ENCODE measurements at regions not wholly inside any gene's neighbourhood (a gene's known extent, or its start where the extent isn't known, plus 50 kb on each side); places are given as distances from the start of the nearest gene placed in this dataset.

DNA sequence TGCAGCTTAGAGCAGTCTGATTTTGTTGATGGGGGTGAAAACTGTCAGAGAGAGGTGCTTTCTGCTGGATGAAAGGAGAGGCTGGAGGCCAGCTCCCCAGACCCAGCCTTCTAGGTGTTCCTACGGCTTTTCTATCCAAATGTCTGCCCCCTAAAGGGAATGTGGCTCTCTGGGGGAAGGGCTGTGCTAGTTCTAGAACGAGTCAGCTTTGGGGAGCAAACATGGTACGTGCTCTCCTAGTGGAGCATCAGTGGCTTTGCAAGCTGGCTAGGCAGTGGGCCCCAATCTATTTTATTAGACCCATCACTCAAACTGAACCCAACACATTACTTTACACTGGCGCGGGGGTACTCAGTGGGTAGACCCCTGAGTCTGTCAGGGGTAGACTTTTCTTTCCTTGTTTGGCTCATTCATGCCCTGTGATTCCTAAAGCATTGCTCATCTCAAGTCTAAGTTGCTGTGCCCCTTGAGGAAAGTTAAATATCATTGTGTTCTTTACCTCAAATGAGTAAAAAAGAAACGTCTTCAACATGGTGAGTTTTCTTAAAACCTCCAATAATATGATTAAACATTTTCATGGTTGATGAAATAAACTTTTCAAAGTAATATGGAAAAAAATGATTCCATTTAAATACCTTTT lies 254.9 kb downstream of the DLEU7 start:
- BruUV-seq (replicated peaks) = no TSS peak
- Histone ChIP-seq H3K36me3 (ENCODE audit: control insufficient read depth, insufficient read depth, low read length) (no peaks in the 10 kb centered on the region), H2BK20ac (ENCODE audit: low read depth, low read length) (no peak overlapping the region), H2BK120ac (ENCODE audit: low read depth, low read length) (no peak overlapping the region; the same call in 1 of the 2 replicates), H3K14ac (replicated peaks; ENCODE audit: low read depth, low read length) (no peak overlapping the region), H3K4me3 (ENCODE audit: insufficient read depth, low read depth, low read length) (no peak overlapping the region), H3K27me3 (ENCODE audit: control insufficient read depth, insufficient read depth, low read length) (peaks cover 31% of the 10 kb centered on the region), H3K9me3 (ENCODE audit: control insufficient read depth, insufficient read depth, low read length) (no peaks in the 10 kb centered on the region), H3K9ac (ENCODE audit: low read depth, low read length) (no peak overlapping the region), H3K23ac (ENCODE audit: low read depth, low read length) (no peak overlapping the region), H2AFZ (replicated peaks; ENCODE audit: low read length, poor library complexity) (no peak overlapping the region), H4K8ac (ENCODE audit: low read depth in 2 of 2, low read length in 2 of 2) (no peak overlapping the region), H2BK5ac (ENCODE audit: low read depth, low read length, poor library complexity, severe bottlenecking) (no peak overlapping the region), H2AK5ac (ENCODE audit: low read depth, low read length) (no peak overlapping the region), H3K27ac (ENCODE audit: insufficient read depth, low read length) (no peak overlapping the region), H3K79me1 (ENCODE audit: low read depth in 1 of 2, low read length in 2 of 2) (no peaks in the 10 kb centered on the region), H3K4me1 (ENCODE audit: control insufficient read depth, insufficient read depth, low read length) (peaks cover 9% of the 10 kb centered on the region), H4K5ac (ENCODE audit: low read depth, low read length) (no peak overlapping the region), H4K91ac (ENCODE audit: insufficient read depth, low read depth, low read length) (no peak overlapping the region), H4K20me1 (ENCODE audit: insufficient read depth, low read length) (peaks cover 7% of the 10 kb centered on the region; the same call in 1 of the 2 replicates), H2BK15ac (ENCODE audit: low read depth, low read length) (no peak overlapping the region), H3K56ac (ENCODE audit: extremely low read depth, insufficient read depth, low read length) (no peak overlapping the region), H3K4ac (ENCODE audit: low read depth, low read length) (no peak overlapping the region), H3K4me2 (ENCODE audit: low read depth, low read length) (no peak overlapping the region), H3K9me1 (ENCODE audit: insufficient read depth, low read length) (no peaks in the 10 kb centered on the region; the same call in 1 of the 2 replicates), H3K18ac (ENCODE audit: low read depth, low read length) (no peak overlapping the region), H2AK9ac (replicated peaks; ENCODE audit: low read depth, low read length, poor library complexity) (no peak overlapping the region)
- intact Hi-C loops (cut with micrococcal nuclease) = no loop called here
- WGBS, 2 experiments (ENCODE audit: extremely low coverage in 2 of 2, insufficient read length in 1 of 2) = no CpG with 5 or more reads among the region's 6 CpGs
- DNase-seq = no peak
- TF ChIP-seq POLR2A (IDR thresholded peaks at IDR 0.05; ENCODE audit: low read depth, low read length) (no peak), MAZ (IDR thresholded peaks at IDR 0.05; ENCODE audit: borderline replicate concordance, low read depth, low read length) (no peak), FOS (IDR thresholded peaks at IDR 0.05; ENCODE audit: low read depth, low read length) (no peak), NFE2L2 (IDR thresholded peaks at IDR 0.05; ENCODE audit: low read depth, low read length) (no peak), CEBPB (IDR thresholded peaks at IDR 0.05; ENCODE audit: low read depth, low read length) (no peak), SMC3 (IDR thresholded peaks at IDR 0.05; ENCODE audit: low read depth, low read length) (no peak), RFX5 (IDR thresholded peaks at IDR 0.05; ENCODE audit: low read depth, low read length) (no peak)
- TF ChIP-seq, protein P1, sequence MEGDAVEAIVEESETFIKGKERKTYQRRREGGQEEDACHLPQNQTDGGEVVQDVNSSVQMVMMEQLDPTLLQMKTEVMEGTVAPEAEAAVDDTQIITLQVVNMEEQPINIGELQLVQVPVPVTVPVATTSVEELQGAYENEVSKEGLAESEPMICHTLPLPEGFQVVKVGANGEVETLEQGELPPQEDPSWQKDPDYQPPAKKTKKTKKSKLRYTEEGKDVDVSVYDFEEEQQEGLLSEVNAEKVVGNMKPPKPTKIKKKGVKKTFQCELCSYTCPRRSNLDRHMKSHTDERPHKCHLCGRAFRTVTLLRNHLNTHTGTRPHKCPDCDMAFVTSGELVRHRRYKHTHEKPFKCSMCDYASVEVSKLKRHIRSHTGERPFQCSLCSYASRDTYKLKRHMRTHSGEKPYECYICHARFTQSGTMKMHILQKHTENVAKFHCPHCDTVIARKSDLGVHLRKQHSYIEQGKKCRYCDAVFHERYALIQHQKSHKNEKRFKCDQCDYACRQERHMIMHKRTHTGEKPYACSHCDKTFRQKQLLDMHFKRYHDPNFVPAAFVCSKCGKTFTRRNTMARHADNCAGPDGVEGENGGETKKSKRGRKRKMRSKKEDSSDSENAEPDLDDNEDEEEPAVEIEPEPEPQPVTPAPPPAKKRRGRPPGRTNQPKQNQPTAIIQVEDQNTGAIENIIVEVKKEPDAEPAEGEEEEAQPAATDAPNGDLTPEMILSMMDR (conservative IDR thresholded peaks at IDR 0.05; ENCODE audit: low read depth, low read length) = no peak; the same call in 1 of the 2 replicates
- TF ChIP-seq, protein P2, sequence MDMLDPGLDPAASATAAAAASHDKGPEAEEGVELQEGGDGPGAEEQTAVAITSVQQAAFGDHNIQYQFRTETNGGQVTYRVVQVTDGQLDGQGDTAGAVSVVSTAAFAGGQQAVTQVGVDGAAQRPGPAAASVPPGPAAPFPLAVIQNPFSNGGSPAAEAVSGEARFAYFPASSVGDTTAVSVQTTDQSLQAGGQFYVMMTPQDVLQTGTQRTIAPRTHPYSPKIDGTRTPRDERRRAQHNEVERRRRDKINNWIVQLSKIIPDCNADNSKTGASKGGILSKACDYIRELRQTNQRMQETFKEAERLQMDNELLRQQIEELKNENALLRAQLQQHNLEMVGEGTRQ (IDR thresholded peaks at IDR 0.05; ENCODE audit: low read depth, low read length) = no peak
- ChIA-PET POLR2A (ENCODE audit: unreplicated experiment) (no interaction called here), CTCF (no interaction called here)
- dilution Hi-C loops (cut with HindIII; ENCODE audit: low sequenced_read_pairs, unreplicated experiment) = no loop called here
- ATAC-seq (ENCODE audit: low read depth) = no peak
- in situ Hi-C loops (cut with MboI; ENCODE audit: low sequenced_read_pairs) = no loop called here
